ENCODE measurements at regions not wholly inside any gene's neighbourhood (a gene's known extent, or its start where the extent isn't known, plus 50 kb on each side); places are given as distances from the start of the nearest gene placed in this dataset.

DNA sequence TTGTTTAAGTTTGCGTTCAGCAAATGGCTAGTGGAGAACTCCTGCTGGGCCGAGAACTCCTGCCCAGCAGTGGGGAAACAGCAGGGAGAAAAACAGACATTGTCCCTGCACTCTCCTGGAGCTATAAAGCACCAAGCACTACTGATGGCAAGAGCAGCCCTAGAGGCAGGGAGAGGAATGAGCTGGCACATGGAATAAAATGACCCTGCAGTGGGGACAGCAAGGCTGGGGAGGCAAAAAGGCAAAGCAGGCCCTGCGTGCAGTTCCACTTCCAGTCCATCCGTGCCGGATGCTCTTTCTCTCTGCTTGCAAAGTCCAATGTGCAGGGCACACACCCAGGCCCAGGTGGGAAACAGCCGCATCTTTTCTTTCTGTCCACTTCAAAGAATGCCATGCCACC lies 415.5 kb downstream of the LRATD1 start:
- RAD21 ChIA-PET (ENCODE audit: low non-redundant PET in 1 of 2, low total read pairs in 2 of 2, uncharacterized antibody in 2 of 2, unreplicated experiment in 2 of 2): no interaction called here
- Histone ChIP-seq H3K9me2 (ENCODE audit: insufficient read depth) (no peaks in the 10 kb centered on the region), H3K4me1 (ENCODE audit: control insufficient read depth in 1 of 2, insufficient read depth in 2 of 2, low read length in 2 of 2) (no peaks in the 10 kb centered on the region), H3K9ac (ENCODE audit: low read length) (no peak overlapping the region), H3K79me2 (ENCODE audit: insufficient read depth, low read length) (no peaks in the 10 kb centered on the region), H3K27me3 (ENCODE audit: insufficient read depth, low read length) (peaks cover 6% of the 10 kb centered on the region), H3K27ac (ENCODE audit: low read depth, low read length) (no peak overlapping the region), H3K9me3 (ENCODE audit: control insufficient read depth in 1 of 2, insufficient read depth in 1 of 2, low read depth in 1 of 2, low read length in 2 of 2) (no peaks in the 10 kb centered on the region), H3K36me3 (ENCODE audit: control insufficient read depth in 1 of 2, insufficient read depth in 2 of 2, low read length in 2 of 2) (no peaks in the 10 kb centered on the region), H2AFZ (ENCODE audit: low read depth, low read length, poor library complexity, severe bottlenecking) (no peak overlapping the region), H3K4me2 (ENCODE audit: low read length) (no peak overlapping the region), H3K4me3 (replicated peaks in 1 of 2; ENCODE audit: low read depth in 1 of 2, low read length in 2 of 2) (no peak overlapping the region), H4K20me1 (ENCODE audit: insufficient read depth) (no peaks in the 10 kb centered on the region)
- DNase-seq (ENCODE audit: low read depth, low spot score): no peak
- no TSS peak for BruUV-seq (replicated peaks)
- intact Hi-C loops (cut with micrococcal nuclease): no loop called here
- TF ChIP-seq, protein P1, sequence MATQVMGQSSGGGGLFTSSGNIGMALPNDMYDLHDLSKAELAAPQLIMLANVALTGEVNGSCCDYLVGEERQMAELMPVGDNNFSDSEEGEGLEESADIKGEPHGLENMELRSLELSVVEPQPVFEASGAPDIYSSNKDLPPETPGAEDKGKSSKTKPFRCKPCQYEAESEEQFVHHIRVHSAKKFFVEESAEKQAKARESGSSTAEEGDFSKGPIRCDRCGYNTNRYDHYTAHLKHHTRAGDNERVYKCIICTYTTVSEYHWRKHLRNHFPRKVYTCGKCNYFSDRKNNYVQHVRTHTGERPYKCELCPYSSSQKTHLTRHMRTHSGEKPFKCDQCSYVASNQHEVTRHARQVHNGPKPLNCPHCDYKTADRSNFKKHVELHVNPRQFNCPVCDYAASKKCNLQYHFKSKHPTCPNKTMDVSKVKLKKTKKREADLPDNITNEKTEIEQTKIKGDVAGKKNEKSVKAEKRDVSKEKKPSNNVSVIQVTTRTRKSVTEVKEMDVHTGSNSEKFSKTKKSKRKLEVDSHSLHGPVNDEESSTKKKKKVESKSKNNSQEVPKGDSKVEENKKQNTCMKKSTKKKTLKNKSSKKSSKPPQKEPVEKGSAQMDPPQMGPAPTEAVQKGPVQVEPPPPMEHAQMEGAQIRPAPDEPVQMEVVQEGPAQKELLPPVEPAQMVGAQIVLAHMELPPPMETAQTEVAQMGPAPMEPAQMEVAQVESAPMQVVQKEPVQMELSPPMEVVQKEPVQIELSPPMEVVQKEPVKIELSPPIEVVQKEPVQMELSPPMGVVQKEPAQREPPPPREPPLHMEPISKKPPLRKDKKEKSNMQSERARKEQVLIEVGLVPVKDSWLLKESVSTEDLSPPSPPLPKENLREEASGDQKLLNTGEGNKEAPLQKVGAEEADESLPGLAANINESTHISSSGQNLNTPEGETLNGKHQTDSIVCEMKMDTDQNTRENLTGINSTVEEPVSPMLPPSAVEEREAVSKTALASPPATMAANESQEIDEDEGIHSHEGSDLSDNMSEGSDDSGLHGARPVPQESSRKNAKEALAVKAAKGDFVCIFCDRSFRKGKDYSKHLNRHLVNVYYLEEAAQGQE (IDR thresholded peaks at IDR 0.05; ENCODE audit: low read depth): no peak
- TF ChIP-seq, protein P2, sequence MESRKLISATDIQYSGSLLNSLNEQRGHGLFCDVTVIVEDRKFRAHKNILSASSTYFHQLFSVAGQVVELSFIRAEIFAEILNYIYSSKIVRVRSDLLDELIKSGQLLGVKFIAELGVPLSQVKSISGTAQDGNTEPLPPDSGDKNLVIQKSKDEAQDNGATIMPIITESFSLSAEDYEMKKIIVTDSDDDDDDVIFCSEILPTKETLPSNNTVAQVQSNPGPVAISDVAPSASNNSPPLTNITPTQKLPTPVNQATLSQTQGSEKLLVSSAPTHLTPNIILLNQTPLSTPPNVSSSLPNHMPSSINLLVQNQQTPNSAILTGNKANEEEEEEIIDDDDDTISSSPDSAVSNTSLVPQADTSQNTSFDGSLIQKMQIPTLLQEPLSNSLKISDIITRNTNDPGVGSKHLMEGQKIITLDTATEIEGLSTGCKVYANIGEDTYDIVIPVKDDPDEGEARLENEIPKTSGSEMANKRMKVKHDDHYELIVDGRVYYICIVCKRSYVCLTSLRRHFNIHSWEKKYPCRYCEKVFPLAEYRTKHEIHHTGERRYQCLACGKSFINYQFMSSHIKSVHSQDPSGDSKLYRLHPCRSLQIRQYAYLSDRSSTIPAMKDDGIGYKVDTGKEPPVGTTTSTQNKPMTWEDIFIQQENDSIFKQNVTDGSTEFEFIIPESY (IDR thresholded peaks at IDR 0.05; ENCODE audit: extremely low read depth, insufficient replicate concordance, low read length): no peak
- TF ChIP-seq FOSL1 (IDR thresholded peaks at IDR 0.05; ENCODE audit: low read depth) (no peak), YY1 (IDR thresholded peaks at IDR 0.05; ENCODE audit: extremely low read depth, insufficient replicate concordance, low read depth, low read length) (no peak), RAD21 (IDR thresholded peaks at IDR 0.05; ENCODE audit: low read depth) (no peak), ZNF274 (IDR thresholded peaks at IDR 0.05; ENCODE audit: low read depth, low read length) (no peak), CBX3 (IDR thresholded peaks at IDR 0.05; ENCODE audit: low read depth) (no peak), SIN3A (IDR thresholded peaks at IDR 0.05; ENCODE audit: low read depth) (no peak)
- TF ChIP-seq, protein P3, sequence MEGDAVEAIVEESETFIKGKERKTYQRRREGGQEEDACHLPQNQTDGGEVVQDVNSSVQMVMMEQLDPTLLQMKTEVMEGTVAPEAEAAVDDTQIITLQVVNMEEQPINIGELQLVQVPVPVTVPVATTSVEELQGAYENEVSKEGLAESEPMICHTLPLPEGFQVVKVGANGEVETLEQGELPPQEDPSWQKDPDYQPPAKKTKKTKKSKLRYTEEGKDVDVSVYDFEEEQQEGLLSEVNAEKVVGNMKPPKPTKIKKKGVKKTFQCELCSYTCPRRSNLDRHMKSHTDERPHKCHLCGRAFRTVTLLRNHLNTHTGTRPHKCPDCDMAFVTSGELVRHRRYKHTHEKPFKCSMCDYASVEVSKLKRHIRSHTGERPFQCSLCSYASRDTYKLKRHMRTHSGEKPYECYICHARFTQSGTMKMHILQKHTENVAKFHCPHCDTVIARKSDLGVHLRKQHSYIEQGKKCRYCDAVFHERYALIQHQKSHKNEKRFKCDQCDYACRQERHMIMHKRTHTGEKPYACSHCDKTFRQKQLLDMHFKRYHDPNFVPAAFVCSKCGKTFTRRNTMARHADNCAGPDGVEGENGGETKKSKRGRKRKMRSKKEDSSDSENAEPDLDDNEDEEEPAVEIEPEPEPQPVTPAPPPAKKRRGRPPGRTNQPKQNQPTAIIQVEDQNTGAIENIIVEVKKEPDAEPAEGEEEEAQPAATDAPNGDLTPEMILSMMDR (IDR thresholded peaks at IDR 0.05 in 2 of 3, conservative IDR thresholded peaks at IDR 0.05 in 1 of 3; ENCODE audit: borderline replicate concordance in 1 of 3, insufficient read depth in 1 of 3, low read depth in 2 of 3, low read length in 2 of 3): no peak
- TF ChIP-seq, protein P4, sequence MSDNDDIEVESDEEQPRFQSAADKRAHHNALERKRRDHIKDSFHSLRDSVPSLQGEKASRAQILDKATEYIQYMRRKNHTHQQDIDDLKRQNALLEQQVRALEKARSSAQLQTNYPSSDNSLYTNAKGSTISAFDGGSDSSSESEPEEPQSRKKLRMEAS (IDR thresholded peaks at IDR 0.05): no peak
- POLR2A ChIA-PET: no interaction called here
- CTCF ChIA-PET: no interaction called here
- peak; percentile 52; the same call in 1 of the 2 replicates for ATAC-seq
